ENCODE measurements at regions not wholly inside any gene's neighbourhood (a gene's known extent, or its start where the extent isn't known, plus 50 kb on each side); places are given as distances from the start of the nearest gene placed in this dataset.

GRCh38 chr3:153680526-153680925 is 440.7 kb upstream of the ARHGEF26 start:
- DNase-seq = no peak

- no peak for DNase-seq
These were observed 440.1 kb upstream of the ARHGEF26 start for GRCh38 chr3:153681057-153681456.

DNA sequence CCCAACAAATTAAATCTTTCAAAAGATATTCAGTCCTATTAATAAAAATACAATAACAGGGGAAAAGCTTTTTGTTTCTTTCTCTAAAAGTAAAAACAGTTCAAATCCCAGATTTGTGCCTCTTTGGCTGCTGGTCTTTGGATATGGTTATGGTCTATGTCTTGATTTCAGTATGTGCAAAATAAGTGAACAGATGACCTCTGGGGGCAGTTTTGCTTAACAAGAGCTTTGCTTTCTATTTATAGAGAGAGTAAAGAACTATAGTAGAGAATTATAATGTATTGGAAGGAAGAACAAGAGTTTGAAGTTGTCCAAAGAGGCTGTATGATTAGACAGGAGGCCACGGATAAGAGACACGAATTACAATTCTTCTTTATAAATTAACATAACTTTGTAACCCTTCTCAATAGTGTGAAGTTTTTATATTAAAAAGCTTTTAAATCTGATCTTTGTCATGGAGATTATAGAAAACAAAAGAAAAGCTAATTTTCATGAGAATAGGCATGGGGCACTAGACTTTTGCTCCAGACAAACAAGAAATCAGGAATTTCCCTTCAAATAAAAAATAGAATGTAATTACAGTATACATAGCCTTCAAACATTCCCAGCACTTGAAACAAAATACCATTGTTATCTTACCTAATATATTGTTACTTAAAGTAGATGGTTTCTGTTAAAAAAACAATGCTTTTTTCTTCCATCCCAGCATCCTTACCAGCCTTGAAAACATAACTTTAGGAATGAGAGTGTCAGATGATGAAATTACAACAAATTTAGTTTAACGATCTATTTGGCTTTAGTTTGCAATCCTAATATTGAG is 432.7 kb upstream of the ARHGEF26 start:
- no peak for DNase-seq

DNA sequence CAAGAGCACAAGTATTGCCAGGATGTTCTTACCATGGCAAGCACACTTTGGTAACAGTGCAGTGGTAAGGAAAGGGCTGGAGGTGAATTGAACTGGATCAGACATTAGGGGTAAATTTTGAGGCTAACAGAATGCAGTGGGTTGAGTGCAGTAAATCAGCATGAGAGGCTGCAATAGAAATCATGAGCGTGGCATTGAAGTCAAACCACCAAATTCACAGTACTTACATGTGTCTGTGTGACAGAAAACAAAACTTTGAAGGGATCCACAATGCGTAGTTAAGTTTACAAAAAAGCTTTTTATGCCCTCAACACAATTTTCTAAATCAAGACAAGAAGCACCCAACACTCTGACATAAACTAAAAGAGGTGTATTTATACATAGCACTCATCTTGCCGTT is 428.0 kb upstream of the ARHGEF26 start:
- no peak for DNase-seq

- DNase-seq = no peak
These were observed 419.1 kb upstream of the ARHGEF26 start for GRCh38 chr3:153702106-153702505.

- DNase-seq = no peak
These were observed 417.1 kb upstream of the ARHGEF26 start for GRCh38 chr3:153704115-153704514.

GRCh38 chr3:153706706-153707105 is 414.5 kb upstream of the ARHGEF26 start:
- no peak for DNase-seq

DNA sequence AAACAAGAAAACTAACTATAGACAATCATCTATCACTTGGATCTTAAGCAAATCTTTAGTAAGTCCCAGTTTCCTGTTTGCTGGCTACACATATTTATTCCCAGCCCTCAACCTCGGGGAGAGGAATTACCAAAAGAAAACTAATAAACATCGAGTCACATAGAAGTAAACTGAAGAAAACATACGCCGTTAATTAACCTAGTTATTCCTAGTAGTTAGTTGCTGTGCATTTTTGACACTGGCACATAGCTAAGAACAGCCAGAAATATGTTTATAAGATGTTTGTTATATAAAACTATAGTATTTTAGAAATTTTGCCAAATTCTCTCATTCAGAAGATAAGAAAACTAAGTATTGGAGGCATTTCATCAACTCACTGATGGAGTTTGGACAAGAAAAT is 407.2 kb upstream of the ARHGEF26 start:
- DNase-seq = no peak

GRCh38 chr3:153714588-153715290 is 406.5 kb upstream of the ARHGEF26 start:
- no peak for DNase-seq

GRCh38 chr3:153722157-153722556 is 399.0 kb upstream of the ARHGEF26 start:
- no peak for DNase-seq

GRCh38 chr3:153731071-153731470 is 390.1 kb upstream of the ARHGEF26 start:
- no peak for DNase-seq

DNA sequence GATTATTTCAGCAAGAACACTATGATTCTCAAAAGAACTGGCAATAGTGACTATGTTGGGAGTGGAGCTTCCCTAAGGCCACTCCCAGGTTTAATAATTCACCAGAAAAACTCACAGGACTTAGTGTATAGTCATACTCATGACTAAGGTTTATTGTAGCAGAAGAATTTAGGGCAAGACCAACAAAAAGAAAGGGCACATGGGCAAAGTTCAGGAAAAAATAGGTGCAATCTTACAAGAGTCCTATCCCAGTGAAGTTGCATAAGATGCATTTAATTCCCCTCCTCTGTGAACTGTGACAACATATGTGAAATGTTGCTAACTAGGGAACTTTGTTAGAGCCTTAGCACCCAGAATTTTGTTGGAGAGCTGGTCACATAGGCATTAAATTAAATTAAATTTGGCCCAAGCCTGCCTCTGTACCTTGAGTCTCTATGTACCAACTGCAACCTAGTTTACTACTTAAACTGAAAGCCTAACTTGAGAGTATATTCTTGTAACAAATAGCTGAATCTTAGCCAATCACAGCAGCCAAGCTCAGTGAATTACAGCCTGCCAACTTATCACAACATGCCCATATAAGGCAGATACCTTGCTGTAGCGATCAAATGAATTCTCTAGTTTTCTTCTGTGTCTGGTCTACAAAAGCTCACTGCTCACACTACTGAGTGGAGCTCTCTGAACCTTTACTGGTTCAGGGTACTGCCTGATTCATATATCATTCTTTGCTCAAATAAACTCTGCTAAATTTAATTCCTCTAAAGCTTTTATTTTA is 386.2 kb upstream of the ARHGEF26 start:
- no peak for DNase-seq

DNA sequence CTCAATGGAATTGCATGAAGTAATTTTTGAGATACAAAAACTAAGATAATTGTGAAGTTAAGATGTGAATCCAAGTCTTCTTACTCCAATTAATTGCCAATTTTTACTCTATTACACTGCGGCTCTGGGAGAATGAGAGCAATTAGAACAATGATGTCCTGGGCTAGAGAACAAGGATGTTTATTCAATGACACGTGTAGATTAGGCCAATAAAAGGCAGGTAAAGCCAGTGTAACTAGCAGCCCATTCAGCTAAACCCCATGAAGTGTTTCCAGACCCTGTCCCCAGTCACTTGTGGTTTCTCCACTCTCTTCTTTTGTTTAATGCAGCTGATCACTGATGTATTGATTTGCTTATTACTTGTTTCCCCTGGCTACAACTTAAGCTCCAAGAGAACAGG is 381.1 kb upstream of the ARHGEF26 start:
- no peak for DNase-seq

GRCh38 chr3:153744889-153745288 is 376.3 kb upstream of the ARHGEF26 start:
- no peak for DNase-seq

DNA sequence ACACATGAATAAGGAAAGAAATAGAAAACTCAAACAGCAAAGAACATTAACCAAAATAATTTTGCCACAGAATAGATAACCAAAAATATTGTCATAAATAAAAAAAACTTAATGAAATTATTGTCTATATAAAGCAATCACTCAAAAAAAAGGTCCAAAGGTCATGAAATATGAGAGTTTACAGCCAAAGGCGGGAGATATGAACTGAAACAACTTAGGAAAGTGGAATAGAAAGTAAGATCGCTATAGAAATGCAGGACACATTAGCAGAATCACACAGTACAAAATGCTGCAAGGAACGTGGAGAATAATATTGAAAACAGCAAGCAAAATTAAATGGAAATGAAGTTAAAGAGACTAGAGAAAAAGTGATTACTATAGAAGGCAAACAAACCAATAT is 375.0 kb upstream of the ARHGEF26 start:
- DNase-seq = no peak

DNA sequence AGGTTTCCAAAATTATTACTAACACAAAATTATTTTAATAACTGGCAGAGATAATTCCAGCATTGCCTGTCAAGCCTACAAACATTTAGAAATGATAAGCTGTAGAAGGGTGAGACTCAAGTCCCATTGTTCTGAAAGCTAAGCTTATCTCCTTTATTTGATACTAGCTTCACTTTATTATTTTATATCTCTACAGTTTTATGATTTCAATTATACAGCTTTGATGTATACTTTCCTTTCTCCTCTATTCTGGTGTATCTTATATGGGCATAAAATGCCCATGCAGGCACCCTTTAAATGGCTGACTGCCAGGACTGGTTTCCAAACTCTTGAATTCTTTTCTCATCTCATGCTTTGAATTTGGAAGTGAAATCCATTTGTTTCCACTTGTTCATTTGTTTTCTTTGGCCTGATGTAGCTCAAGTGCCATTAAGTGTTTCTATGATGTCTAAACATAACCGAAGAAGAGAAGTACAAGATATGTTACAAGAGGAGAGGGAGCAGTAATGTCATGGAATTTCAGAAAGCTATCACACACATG is 372.1 kb upstream of the ARHGEF26 start:
- no peak for DNase-seq

DNA sequence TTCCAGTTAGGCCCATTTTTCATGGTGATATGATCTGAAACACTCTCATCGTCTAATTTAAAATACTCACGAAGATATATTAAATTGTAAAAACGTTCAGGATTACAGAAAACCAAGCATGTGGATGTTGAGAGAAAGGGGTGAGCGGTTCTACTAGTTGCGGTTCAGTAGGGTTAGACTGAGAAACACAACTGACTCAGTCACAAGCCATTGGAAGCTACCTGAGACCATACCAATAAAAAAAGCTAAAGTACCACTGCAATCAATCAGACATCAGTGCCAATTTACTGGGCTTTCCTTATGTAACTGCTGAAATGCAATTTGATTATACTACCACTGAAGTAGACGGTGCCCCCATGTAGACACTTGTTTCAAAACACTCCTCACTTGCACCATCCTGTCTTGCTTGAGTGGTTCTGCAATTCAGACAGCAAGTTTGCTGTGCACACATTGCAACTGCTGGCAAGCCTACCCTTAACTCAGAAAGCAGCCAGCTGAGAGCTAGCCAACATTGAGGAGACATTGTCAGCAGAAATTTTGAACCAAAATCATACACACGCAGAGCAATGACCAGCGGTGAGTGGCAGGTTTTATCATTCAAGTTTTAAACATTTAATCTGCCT is 368.7 kb upstream of the ARHGEF26 start:
- DNase-seq = no peak

DNA sequence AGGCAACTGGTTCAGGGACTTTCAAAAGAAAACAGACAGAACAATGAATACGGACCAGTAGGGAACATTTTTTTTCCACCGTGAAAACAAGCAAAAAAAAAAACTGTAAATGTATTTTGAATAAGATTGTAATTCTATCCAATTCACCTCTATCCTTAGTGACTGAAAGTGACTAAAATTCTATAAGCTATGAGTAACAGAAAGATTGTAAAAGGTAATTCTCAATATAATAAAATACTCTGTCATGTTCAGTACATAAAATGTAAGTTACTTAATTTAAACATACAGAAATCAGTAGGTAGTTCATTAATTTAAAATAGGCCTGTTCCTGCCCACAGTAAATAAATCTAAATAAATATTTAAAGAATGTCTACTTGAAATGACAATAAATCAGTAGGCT is 368.2 kb upstream of the ARHGEF26 start:
- no peak for DNase-seq

DNA sequence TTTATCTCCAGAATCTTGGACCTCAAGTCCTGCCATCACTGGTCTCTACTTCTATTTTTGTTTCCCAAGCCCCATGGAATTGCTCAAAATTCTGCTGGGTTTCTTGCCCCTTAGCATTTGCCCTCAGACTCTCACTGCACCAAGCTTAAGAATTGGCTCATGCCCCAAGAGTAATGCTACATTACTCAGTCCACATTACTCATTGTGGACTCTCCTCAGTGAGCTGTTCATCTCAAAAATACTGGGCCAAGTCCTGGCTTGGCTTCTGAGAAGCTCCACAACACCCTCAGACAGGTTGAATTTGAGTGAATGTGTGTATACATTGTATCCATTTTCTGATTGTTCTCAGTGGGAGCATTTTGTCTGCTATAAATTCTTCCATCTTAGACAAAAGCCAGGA is 364.4 kb upstream of the ARHGEF26 start:
- DNase-seq = no peak

DNA sequence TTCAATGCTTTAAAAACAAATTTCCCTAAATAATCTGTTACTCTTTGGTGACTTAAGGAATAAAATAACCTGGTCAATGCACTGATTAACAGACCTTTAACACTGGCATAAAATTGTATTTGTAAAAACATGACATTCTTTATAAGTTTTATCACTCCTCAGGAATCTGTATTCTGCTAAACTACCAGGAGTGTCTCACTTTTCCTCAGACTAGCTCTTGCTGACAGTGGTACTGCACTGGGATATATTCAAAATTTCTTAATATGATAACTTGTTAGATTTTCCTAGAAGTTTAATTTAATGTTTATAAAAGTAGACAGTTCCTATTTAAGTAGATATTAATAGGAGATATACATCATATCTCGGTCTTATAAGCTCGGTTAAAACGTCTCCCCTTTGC is 363.4 kb upstream of the ARHGEF26 start:
- no peak for DNase-seq

- no peak for DNase-seq
These were observed 360.2 kb upstream of the ARHGEF26 start for GRCh38 chr3:153760948-153761347.

DNA sequence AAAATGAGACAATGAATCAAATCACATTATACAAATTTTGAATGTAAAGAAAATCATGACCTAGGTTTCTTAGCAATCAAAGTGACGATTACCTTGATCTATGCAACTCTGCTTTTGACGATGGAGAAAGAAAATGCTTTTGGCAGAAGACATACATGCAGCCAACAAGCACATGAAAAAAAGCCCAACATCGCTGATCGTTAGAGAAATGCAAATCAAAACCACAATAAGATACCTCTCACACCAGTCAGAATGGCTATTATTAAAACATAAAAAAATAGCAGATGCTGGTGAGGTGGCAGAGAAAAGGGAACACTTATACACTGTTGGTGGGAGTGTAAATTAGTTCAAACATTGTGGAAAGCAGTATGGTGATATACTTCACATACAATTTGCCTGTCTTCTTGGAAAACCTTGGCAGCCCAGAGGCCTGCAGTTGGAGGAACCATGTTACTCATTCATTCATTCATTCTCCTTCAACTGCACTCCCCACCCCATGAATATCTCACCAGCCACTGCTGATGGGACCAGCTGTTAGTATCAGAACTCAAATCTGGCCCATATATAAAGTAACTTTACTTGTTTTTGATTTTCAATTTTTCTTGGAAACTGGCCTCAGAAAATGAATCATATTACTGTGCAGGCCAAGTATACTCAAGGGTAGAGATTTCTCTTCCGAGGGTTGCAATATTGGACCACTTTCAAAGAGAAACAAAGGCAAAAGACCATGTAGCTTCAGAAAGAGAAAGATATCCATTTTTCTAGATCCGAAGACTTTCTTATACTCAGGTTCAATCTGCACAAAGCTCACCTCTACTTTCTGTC is 358.6 kb upstream of the ARHGEF26 start:
- no peak for DNase-seq

All from CD4-positive, alpha-beta T cell treated with Interleukin-4 for 1 hour (primary cell).